Activated naive CD4-positive, alpha-beta T cell treated with anti-CD3 and anti-CD28 coated beads, Interleukin-2, amount 50 U/mL, for 24 hours (primary cell): ENCODE measurements at regions not wholly inside any gene's neighbourhood (a gene's known extent, or its start where the extent isn't known, plus 50 kb on each side); places are given as distances from the start of the nearest gene placed in this dataset.
"Not testable (repeated sequence)": the region's sequence is repeated elsewhere in the genome, so short reads cannot be mapped to it uniquely, and the experiment has no call there.

Source experiments
- H3K27ac Mint-ChIP-seq: one replicate; pipeline ENCODE4 v1.8.0; 2021; ENCODE audit warnings: mild to moderate bottlenecking, mixed read lengths
- H3K27me3 Mint-ChIP-seq: one replicate; pipeline ENCODE4 v1.8.0; 2021; ENCODE audit warnings: mixed read lengths
- H3K36me3 Mint-ChIP-seq: one replicate; pipeline ENCODE4 v1.8.0; 2021; ENCODE audit warnings: mixed read lengths
- H3K4me1 Mint-ChIP-seq: one replicate; pipeline ENCODE4 v1.8.0; 2021; ENCODE audit warnings: mixed read lengths
- H3K4me3 Mint-ChIP-seq: one replicate; pipeline ENCODE4 v1.8.0; 2021; ENCODE audit warnings: mild to moderate bottlenecking, mixed read lengths
- H3K9me3 Mint-ChIP-seq: one replicate; pipeline ENCODE4 v1.8.0; 2021; ENCODE audit warnings: mixed read lengths

- Mint-ChIP-seq H3K4me1 (peaks cover 4% of the 10 kb centered on the region), H3K27ac (no peak overlapping the region), H3K9me3 (no peaks in the 10 kb centered on the region), H3K4me3 (no peak overlapping the region), H3K27me3 (peaks cover 23% of the 10 kb centered on the region), H3K36me3 (no peaks in the 10 kb centered on the region)
These were observed 50.0 kb upstream of the EMX2 start for GRCh38 chr10:117492504-117492903.

GRCh38 chr10:117488004-117488403 is 54.5 kb upstream of the EMX2 start:
- Mint-ChIP-seq H3K9me3 (no peaks in the 10 kb centered on the region), H3K4me1 (no peaks in the 10 kb centered on the region), H3K4me3 (no peak overlapping the region), H3K36me3 (no peaks in the 10 kb centered on the region), H3K27me3 (peaks cover 13% of the 10 kb centered on the region), H3K27ac (no peak overlapping the region)

- H3K4me1 Mint-ChIP-seq, result no peaks in the 10 kb centered on the region
- no peaks in the 10 kb centered on the region for H3K9me3 Mint-ChIP-seq
- no peaks in the 10 kb centered on the region for H3K36me3 Mint-ChIP-seq
- H3K27ac Mint-ChIP-seq, result no peak overlapping the region
- H3K4me3 Mint-ChIP-seq, result no peak overlapping the region
- H3K27me3 Mint-ChIP-seq, result peaks cover 8% of the 10 kb centered on the region
These were observed 55.9 kb upstream of the EMX2 start for GRCh38 chr10:117486606-117487005.

GRCh38 chr10:117483056-117483590 is 59.4 kb upstream of the EMX2 start:
- Mint-ChIP-seq H3K9me3 (no peaks in the 10 kb centered on the region), H3K27ac (no peak overlapping the region), H3K4me1 (no peaks in the 10 kb centered on the region), H3K27me3 (peaks cover 11% of the 10 kb centered on the region), H3K36me3 (no peaks in the 10 kb centered on the region), H3K4me3 (no peak overlapping the region)

GRCh38 chr10:117481011-117481410 is 61.5 kb upstream of the EMX2 start:
- not testable (repeated sequence) for H3K4me3 Mint-ChIP-seq, H3K27ac Mint-ChIP-seq, H3K4me1 Mint-ChIP-seq, H3K9me3 Mint-ChIP-seq, H3K36me3 Mint-ChIP-seq
- peaks cover 13% of the 10 kb centered on the region for H3K27me3 Mint-ChIP-seq

- no peak overlapping the region for H3K4me3 Mint-ChIP-seq
- no peaks in the 10 kb centered on the region for H3K9me3 Mint-ChIP-seq
- H3K27ac Mint-ChIP-seq, result no peak overlapping the region
- no peaks in the 10 kb centered on the region for H3K36me3 Mint-ChIP-seq
- H3K27me3 Mint-ChIP-seq, result peaks cover 13% of the 10 kb centered on the region
- H3K4me1 Mint-ChIP-seq, result no peaks in the 10 kb centered on the region
These were observed 62.4 kb upstream of the EMX2 start for GRCh38 chr10:117480097-117480496.

- no peak overlapping the region for H3K4me3 Mint-ChIP-seq
- H3K4me1 Mint-ChIP-seq, result no peaks in the 10 kb centered on the region
- H3K9me3 Mint-ChIP-seq, result no peaks in the 10 kb centered on the region
- H3K27ac Mint-ChIP-seq, result no peak overlapping the region
- no peaks in the 10 kb centered on the region for H3K36me3 Mint-ChIP-seq
- peaks cover 11% of the 10 kb centered on the region for H3K27me3 Mint-ChIP-seq
These were observed 64.4 kb upstream of the EMX2 start for GRCh38 chr10:117477961-117478670.

- H3K27me3 Mint-ChIP-seq, result peaks cover 12% of the 10 kb centered on the region
These were observed 65.2 kb upstream of the EMX2 start for GRCh38 chr10:117477211-117477947.

GRCh38 chr10:117476716-117477115 is 65.8 kb upstream of the EMX2 start:
- Mint-ChIP-seq H3K27ac (no peak overlapping the region), H3K27me3 (peaks cover 12% of the 10 kb centered on the region), H3K36me3 (no peaks in the 10 kb centered on the region), H3K9me3 (no peaks in the 10 kb centered on the region), H3K4me1 (no peaks in the 10 kb centered on the region), H3K4me3 (no peak overlapping the region)

More at GRCh38 chr10:117477211-117477947, 65.2 kb upstream of the EMX2 start:
- H3K27ac Mint-ChIP-seq, result no peak overlapping the region
- H3K9me3 Mint-ChIP-seq, result no peaks in the 10 kb centered on the region
- no peak overlapping the region for H3K4me3 Mint-ChIP-seq
- H3K36me3 Mint-ChIP-seq, result no peaks in the 10 kb centered on the region
- H3K4me1 Mint-ChIP-seq, result no peaks in the 10 kb centered on the region

- Mint-ChIP-seq H3K4me1 (no peaks in the 10 kb centered on the region), H3K27ac (no peak overlapping the region), H3K4me3 (no peak overlapping the region), H3K36me3 (no peaks in the 10 kb centered on the region), H3K9me3 (no peaks in the 10 kb centered on the region), H3K27me3 (peaks cover 12% of the 10 kb centered on the region)
These were observed 66.3 kb upstream of the EMX2 start for GRCh38 chr10:117476281-117476680.

- Mint-ChIP-seq H3K4me1 (no peaks in the 10 kb centered on the region), H3K27me3 (peaks cover 3% of the 10 kb centered on the region), H3K9me3 (no peaks in the 10 kb centered on the region), H3K36me3 (no peaks in the 10 kb centered on the region), H3K4me3 (no peak overlapping the region), H3K27ac (no peak overlapping the region)
These were observed 69.7 kb upstream of the EMX2 start for GRCh38 chr10:117472872-117473271.

- no peaks in the 10 kb centered on the region for H3K36me3 Mint-ChIP-seq
- H3K9me3 Mint-ChIP-seq, result no peaks in the 10 kb centered on the region
- H3K27me3 Mint-ChIP-seq, result peaks cover 3% of the 10 kb centered on the region
- H3K4me1 Mint-ChIP-seq, result no peaks in the 10 kb centered on the region
- H3K4me3 Mint-ChIP-seq, result no peak overlapping the region
- H3K27ac Mint-ChIP-seq, result peak overlapping the region; percentile 4
These were observed 71.1 kb upstream of the EMX2 start for GRCh38 chr10:117471344-117471874.

- H3K27me3 Mint-ChIP-seq, result peaks cover 3% of the 10 kb centered on the region
- H3K36me3 Mint-ChIP-seq, result no peaks in the 10 kb centered on the region
- no peak overlapping the region for H3K4me3 Mint-ChIP-seq
- H3K9me3 Mint-ChIP-seq, result no peaks in the 10 kb centered on the region
- H3K27ac Mint-ChIP-seq, result no peak overlapping the region
- H3K4me1 Mint-ChIP-seq, result no peaks in the 10 kb centered on the region
These were observed 71.8 kb upstream of the EMX2 start for GRCh38 chr10:117470733-117471132.

- Mint-ChIP-seq H3K36me3 (no peaks in the 10 kb centered on the region), H3K9me3 (no peaks in the 10 kb centered on the region), H3K4me1 (no peaks in the 10 kb centered on the region), H3K27ac (no peak overlapping the region), H3K27me3 (peaks cover 3% of the 10 kb centered on the region), H3K4me3 (no peak overlapping the region)
These were observed 73.9 kb upstream of the EMX2 start for GRCh38 chr10:117468665-117469064.

GRCh38 chr10:117464176-117464575 is 78.4 kb upstream of the EMX2 start:
- Mint-ChIP-seq H3K9me3 (no peaks in the 10 kb centered on the region), H3K27ac (no peak overlapping the region), H3K27me3 (no peaks in the 10 kb centered on the region), H3K4me3 (no peak overlapping the region), H3K4me1 (no peaks in the 10 kb centered on the region), H3K36me3 (no peaks in the 10 kb centered on the region)

GRCh38 chr10:117463545-117463920 is 79.0 kb upstream of the EMX2 start:
- no peaks in the 10 kb centered on the region for H3K9me3 Mint-ChIP-seq
- no peak overlapping the region for H3K27ac Mint-ChIP-seq
- no peaks in the 10 kb centered on the region for H3K4me1 Mint-ChIP-seq
- no peaks in the 10 kb centered on the region for H3K27me3 Mint-ChIP-seq
- H3K36me3 Mint-ChIP-seq, result no peaks in the 10 kb centered on the region
- no peak overlapping the region for H3K4me3 Mint-ChIP-seq
